ENCODE measurements at regions not wholly inside any gene's neighbourhood (a gene's known extent, or its start where the extent isn't known, plus 50 kb on each side); places are given as distances from the start of the nearest gene placed in this dataset.
"Not testable (repeated sequence)": the region's sequence is repeated elsewhere in the genome, so short reads cannot be mapped to it uniquely, and the experiment has no call there.

DNA sequence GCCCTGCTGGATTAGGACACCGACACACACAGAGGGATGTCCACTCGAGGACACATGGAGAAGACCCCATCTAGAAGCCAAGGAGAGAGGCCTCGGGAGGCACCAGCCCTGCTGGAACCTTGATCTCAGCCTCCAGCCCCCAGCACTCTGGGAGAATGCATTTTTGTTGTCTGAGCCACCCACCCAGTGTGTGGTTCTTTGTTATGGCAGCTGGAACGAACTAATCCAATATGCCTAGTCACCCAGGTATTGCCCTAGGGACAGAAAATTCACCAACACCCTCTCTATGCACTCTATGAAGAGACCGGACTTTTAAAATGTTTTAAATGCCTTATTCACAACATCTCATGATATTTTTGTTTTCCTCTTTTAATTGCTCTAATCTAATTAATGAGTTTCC, 117.4 kb downstream of the CRYAA start:
- no peak for DNase-seq

DNA sequence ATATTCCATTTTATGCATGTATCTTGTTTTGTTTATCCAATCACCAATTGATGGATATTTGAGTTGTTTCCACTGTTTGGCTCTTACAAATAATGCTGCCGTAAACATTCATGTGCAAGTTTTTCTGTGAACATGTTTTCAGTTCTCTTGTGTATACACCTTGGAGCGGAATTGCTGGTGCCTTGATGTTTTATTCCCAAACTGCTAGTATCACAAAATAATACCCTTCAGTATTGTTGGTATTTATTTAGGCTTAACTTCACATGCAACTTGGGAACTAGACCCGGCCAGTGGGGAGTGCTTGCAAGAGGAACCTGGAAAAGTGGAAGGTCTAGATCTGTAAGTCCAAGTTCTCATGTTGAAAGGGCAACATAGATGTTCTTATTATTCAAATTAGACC, 115.9 kb downstream of the CRYAA start:
- DNase-seq, result no peak

DNA sequence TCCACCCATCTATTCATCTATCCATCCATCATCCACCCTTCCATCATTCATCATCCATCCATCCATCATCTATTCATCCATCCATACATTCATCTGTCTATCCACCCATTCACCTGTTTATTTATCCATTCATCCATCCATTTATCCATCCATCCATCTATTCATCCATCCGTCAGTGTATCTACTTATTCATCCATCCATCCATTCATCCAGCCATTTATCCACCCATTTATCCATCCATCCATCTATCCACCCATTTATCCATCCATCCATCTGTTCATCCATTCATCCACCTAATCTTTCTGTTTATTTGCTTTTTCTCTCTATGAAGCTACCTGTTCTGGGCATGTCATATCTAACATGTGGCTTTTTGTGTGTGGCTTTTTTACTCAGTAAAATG, 115.4 kb downstream of the CRYAA start:
- DNase-seq, result no peak

DNA sequence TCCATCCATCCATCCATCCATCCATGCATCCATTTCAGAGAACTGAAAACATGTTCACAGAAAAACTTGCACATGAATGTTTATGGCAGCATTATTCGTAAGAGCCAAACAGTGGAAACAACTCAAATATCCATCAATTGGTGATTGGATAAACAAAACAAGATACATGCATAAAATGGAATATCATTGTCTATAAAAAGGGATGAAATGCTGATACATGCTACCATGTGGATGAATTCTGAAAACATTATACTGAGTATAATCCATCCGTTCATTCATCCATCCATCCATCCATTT, 115.1 kb downstream of the CRYAA start:
- not testable (repeated sequence) for DNase-seq

DNA sequence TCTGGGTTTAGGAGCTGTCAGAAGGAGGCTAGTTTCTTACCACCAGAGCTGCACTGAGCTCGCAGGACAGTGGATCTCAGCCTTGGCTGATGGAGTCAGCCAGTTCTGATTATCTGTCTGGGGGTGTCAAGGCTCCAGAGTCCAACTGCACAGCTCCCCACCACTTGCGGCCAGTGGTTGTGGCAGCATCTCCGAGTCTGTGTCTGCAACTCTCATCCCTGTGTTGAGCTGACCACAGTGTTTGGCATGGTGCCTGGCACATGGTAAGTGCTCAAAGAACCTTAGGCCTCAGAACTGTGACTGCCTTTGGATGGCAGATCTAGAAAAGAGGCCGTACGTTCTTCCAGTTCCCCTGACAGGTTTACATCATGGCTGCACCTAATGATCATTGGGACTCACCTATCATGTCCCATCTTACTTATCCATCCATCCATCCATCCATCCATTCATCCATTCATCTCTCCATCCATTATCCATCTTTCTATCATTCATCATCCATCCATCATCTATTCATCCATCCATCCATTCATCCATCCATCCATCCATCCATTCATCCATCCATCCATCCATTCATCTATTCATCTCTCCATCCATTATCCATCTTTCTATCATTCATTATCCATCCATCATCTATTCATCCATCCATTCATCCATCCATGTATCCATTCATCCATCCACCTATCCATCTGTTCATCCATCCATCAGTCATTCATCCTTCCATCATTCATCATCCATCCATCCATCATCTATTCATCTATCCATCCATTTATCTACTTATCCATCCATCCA, 114.5 kb downstream of the CRYAA start:
- no peak for DNase-seq

DNA sequence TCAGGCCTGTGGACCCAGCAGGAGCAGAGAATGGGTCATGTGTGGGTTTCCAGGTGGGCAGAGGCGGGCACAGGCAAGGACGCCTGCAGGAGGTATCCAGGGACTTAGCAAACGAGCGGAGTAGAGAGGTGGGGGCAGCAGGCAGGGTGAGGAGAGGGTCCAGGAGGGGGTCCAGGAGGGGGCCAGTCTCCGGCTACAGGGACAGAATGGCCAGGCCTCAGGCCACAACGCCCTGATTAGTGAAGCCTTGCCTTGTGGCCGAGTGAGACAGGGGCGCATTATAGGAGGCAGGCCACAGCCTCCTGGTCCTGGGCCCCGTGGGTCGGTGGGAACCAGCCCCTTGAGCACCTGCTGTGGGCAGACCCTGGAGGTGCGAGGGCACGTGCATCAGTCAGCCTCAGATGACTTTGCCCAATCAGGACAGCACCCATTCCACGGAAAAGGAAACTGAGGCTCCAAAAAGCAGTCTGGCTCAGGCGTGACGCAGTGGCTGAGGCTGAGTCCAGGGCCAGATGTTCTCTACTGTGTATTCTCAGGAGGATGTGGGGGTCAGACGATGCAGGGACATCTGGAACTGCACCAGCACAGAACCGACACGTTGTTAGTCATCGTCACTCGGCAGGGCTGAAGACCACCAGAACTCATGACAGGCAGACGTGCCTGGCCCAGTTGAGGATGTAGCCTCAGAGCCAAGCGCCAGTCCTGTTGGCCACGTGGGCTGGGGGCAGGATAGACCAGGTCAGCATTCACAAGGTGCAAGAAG, 113.7 kb downstream of the CRYAA start:
- DNase-seq, result no peak

DNA sequence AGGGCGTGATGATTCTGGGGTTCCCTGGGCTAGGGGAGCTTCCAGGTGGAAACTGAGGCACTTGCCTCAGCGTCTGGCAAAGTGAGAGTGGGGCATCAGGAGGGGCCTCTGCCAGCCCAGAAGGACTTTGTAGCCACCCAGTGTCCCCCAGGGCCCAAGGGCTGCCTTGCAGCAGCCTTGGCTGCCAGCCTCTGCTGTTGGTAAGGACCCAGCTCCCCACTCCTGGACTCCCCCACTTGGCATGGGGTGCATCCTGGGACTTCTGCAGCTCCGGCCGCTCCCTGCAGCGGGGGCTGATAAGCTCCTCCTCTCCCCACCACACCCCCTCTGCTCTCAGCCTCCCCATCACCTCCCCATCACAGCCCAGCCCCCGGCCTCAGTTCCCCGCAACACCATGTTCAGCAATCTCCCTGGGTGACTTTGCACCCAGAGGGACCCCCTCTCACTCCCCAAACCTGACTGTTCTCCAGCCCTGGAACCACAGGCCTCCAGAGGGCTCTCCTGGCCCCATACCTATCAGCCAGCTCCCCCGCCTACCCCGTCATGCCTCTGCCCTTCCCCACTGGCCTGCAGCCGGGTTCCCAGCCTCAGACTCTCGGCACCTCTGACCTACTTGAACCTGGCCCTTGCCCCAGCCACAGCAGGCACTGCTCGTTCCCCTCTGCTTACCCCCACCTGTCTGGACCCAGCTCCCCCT, 113.0 kb downstream of the CRYAA start:
- DNase-seq, result no peak

DNA sequence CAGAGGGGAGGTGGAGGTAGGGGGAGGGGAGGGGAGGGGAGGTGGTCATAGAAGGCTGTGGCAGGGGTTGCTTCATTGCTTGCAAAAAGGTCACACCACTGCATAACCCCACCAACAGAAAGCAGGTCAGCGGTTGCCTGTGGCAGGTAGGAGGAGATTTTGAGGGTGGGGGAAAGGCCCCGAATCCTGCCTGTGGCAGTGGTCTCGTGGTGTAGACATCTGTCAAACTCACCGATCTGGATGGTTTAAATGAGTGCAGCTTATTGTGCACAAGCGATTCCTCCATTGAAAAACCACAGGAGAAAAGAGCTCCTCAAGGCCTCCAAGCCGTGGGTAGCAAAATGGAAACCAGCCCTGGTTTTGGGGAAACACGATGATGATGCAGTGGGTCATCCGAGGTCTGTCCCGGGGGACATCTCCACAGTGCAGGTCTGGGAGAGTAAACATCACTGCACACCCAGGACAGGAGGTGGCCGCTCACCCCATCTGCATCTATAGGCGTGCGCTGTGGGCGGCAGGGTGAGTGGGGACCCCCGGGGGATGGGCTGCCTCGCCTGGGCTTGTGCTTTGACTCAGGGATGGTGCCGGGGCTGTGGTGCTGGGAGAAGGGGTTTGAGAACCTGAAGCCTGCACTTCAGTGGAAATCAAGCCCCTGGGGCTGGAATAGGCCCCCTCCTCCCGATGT, 112.3 kb downstream of the CRYAA start:
- DNase-seq, result no peak

DNA sequence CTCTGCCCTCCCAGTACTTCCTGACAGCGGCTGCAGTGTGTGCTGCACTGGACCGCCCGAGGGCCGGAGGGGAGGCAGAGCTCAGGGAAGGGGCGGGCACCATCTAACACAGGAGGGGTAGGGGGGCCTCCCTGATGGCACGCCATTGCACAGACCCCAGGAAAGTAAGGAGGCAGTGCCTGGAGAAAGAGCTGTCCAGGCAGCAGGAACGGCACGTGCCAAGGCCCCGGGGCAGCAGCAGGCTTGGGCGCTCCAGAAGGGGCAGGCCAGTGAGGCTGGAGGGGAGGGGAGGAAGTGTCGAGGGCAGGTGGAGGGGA, 110.7 kb downstream of the CRYAA start:
- DNase-seq, result no peak

DNA sequence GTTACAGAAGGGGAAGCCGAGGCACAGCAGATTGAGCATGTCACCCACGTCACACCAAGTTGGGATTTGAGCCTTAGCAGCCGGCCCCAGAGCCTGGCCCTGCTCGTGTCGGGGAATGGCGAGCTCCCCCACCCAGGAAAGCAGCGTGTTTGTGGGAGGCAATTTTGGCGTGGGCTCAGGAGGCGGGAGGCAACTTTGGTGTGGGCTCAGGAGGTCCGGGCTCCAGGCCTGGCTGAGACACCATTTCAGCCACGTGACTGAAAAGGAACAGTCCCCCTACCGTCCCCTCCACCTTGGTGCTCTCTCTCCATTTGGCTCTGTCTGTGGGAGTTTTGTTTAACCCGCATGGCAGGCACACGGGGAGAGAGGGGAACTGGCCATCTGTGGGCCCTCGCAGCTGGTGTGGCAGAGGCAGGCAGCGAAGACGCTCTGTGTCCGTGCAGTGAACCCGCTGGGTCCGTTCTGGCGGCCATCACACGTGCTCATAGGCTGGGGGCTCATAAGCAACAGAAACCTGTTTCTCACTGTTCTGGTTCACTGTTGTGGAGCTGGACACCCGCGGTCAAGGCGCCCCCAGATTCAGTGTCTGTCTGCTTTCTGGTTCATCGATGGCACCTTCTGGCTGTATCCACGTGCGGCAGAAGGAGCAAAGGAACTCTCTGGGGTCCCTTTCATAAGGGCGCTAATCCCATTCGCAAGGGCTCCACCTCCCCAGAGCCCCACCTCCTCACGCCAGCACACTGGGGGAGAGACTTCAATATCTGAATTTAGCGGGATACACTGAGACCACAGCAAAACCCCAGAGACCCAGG, 110.2 kb downstream of the CRYAA start:
- DNase-seq, result no peak

DNA sequence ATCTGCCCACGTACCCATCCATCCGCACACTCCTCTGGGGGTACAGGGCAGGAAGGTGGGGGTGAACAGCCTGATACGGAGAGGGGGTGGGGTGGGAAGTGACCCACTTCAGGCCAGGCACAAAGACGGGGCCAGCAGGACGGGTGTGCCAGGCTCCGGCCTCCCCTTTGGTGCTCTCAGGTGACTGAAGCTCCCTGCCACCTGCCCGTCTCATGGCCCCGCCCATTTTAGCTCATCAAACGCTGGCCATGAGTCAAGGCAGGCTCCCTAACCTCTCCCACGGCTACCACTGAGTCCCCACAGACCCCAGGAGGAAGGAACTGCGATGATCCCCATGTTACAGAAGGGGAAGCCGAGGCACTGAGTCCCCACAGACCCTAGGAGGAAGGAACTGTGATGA, 109.6 kb downstream of the CRYAA start:
- DNase-seq, result no peak

DNA sequence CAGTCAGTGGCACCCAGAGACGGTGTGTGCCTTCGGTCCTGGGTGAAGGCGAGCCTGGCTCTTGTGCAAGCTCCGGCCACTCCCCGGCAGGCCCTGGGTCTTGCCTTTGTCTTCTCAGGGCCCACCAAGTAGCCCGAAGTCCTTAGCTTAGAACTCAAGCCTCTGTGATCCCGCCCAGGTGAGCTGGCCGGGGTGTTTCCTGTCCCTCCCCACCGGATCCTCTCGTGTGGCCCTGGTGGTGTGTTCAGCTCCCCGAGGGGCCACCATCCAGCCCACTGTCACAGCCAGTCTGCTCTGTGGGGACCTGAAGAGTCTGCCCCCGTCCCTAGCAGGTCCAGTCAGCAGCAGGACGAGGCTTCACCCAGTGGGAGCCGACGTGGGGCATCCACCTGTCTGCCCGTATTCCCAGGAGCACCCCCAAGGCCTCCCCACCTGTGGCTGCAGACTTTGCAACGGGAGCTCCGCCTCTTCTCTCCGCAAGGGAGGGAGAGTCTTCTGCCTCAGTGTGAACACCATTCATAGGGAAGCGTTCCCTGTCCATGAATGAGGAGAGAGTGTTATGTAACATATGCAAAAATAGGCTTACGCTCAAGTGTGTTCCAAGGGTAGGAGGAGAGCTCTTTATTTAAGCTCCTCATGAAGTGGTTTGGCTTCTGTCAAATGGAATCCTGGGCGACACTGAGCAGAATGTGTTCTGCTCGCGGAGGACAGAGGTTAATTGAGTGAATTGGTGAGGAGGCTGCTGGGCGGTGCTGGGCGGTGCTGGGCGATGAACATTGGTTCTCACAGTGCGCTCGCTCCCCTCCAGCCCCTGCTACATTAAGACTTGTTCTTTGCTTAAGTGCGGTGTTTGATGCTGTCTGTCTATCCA, 108.9 kb downstream of the CRYAA start:
- DNase-seq, result no peak

DNA sequence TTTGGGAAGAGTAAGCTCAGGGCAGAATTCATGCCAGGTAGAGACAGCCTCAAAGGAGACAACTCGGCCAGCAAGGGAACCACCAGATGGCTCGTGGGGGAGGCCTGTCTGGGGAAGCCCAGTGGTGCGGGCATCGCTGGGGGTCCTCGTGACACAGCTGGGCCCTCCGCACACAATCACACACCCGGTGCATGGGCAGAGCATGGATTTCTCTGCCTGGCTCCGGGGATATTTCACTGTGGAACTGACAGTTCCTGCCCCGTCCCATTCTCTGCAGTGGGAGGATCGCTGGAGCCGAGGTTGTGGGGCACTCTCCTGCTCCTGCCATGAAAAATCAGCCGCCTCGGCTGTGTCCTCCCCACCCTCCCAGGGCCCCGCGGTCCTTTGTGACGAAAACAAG, 108.0 kb downstream of the CRYAA start:
- DNase-seq, result no peak

DNA sequence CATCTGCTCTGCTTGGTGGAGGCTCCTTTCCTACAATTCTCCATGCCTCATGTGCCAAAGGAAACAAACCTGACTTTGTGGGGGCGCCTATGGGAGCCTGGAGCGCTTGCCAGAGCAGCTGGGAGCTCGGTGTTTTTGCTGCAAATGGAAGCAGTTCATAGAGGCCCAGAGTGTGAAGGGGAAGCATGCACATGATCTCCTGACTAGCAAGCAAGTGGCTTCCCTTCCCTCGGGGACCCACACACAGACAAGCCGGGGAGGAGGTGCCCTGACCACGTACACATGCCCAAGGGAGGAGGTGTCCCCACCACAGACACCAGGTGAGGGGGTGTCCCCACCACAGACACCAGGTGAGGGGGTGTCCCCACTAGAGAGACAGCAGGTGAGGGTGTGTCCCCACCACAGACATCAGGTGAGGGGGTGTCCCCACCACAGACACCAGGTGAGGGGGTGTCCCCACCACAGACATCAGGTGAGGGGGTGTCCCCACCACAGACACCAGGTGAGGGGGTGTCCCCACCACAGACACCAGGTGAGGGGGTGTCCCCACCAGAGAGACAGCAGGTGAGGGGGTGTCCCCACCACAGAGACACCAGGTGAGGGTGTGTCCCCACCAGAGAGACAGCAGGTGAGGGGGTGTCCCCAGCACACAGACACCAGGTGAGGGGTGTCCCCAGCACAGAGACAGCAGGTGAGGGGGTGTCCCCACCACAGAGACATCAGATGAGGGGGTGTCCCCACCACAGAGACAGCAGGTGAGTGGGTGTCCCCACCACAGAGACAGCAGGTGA, 106.8 kb downstream of the CRYAA start:
- DNase-seq, result no peak

DNA sequence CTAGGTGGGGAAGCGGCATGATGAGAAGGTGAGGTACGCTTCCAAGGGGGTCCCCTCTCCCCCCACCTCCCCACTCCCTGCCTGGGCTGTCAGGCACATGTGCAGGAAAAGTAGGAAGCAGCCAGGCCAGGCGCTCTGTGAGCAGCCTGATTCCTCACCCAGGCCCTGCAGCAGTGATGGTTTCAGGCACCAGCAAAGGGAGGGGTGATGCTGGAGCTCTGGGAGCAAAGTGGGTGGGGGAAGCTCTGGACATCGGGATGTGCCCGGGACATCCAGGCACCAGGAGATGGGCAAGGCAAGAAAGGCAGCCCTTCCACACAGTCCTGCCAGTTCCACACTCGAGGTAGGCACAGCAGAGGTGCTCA, 106.1 kb downstream of the CRYAA start:
- no peak for DNase-seq

DNA sequence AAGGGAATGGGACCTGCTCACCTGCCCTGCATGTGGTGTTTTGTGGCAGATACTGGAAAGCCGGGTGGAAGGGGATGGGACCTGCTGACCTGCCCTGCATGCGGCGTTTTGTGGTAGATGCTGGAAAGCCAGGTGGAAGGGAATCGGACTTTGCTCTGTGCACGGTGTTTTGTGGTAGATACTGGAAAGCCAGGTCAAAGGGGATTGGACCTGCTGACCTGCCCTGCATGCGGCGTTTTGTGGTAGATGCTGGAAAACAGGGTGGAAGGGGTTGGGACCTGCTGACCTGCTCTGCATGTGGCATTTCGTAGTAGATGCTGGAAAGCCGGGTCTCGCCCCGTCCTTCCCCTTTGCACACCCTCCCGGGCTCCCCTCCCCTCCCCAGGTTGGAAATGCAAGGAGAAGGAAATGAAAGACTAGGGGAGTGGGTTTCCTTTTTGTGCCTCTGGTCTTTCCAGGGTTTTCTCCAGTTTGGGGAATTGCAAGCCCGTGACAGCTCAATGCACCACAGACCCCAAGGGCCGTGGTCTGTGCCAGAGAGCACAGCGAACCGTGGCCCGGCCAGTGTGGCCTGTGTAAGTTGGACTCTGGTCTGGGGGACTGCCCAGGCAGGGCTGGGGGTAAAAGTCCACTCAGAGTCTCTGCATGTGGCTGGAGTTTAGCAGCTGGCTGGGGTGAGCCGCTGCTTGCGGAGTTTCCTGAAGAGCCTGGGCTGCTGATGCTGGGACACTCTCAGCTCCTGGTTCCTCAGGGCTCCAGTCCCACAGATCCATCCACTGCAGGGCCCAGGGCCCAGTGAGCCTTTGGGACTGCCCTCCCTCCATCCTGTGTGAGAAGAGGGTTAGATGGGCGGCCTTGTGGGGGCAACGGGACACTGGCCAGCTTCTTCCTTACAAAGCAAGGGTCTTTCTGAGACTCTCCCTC, 105.5 kb downstream of the CRYAA start:
- DNase-seq, result no peak

DNA sequence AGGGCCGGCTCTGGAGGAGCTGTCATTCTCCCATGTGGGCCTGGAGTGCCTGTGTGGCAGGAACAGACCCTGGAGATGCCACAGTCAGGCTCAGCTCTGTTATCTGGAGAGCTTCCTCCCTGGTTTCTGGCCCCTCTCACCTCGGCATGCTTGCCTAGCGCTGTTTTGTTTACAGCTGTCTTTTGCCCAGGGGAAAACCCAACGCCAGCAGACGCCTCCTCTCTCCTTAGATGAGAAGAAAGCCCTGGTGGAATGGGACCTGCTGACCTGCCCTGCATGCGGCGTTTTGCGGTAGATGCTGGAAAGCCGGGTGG, 104.9 kb downstream of the CRYAA start:
- no peak for DNase-seq

DNA sequence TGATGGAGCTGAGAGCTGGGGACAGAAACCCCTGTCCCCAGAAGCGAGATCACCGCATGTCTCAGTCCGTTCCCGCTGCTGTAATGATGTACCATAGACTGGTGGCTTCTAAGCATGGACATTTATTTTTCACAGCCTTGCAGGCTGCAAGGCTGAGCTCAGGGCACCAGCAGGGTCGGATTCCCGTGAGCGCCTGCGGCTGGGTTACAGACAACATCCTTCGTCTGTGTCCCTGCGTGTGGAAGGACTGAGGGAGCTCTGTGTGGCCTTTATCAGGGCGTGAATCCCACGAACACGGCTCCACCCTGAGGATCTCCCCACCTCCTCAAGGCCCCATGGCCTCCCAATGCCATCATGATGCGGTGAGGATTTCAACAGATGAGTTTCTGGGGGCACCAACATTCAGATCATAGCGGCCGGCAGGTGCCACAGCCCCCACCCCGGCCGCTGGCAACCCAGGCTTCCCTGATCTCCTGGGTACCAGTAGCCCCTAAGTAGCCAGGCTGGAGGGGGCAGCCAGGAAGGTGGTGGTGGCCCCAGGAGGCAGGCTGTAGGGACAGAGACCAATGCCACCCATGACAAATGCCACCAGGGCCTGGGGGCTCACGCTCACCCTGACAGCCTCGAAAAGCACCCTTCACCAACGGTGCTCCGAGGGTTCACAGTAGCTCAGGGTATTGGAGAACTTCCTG, 104.4 kb downstream of the CRYAA start:
- no peak for DNase-seq

DNA sequence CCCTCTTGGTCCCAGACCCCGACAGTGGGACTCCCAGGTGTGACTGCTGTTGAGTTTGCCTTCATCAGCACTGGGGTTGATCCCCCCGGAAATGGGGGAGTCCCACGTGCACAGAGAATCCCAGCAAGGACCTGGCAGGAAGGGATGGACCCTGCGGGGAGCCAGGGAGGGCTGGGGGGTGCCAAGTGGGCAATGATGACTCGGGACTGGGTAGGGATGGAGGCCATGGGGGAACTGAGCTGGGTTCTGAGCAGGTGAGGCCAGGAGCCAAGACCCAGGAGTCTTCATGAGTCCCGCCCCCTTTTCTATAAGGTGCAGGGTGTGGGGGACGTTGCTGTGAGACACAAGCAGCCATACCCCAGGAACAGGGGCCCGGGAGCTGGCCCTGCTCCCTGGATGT, 103.8 kb downstream of the CRYAA start:
- no peak for DNase-seq
